ENCODE measurements at regions not wholly inside any gene's neighbourhood (a gene's known extent, or its start where the extent isn't known, plus 50 kb on each side); places are given as distances from the start of the nearest gene placed in this dataset.
"Not testable (repeated sequence)": the region's sequence is repeated elsewhere in the genome, so short reads cannot be mapped to it uniquely, and the experiment has no call there.

GRCh38 chr5:68846828-68847227 lies 247.0 kb upstream of the SLC30A5 start:
- no peak overlapping the region for H3K27ac ChIP-seq
- TF ChIP-seq CTCF (conservative IDR thresholded peaks at IDR 0.05) (no peak), ZFX (IDR thresholded peaks at IDR 0.05) (no peak)

GRCh38 chr5:68848091-68848490 lies 245.7 kb upstream of the SLC30A5 start:
- H3K27ac ChIP-seq = no peak overlapping the region
- TF ChIP-seq CTCF (conservative IDR thresholded peaks at IDR 0.05) (no peak), ZFX (IDR thresholded peaks at IDR 0.05) (no peak)

- H3K27ac ChIP-seq = no peak overlapping the region
- no peak for TF ChIP-seq ZFX (IDR thresholded peaks at IDR 0.05)
- TF ChIP-seq CTCF (conservative IDR thresholded peaks at IDR 0.05) = no peak
These were observed 244.7 kb upstream of the SLC30A5 start for GRCh38 chr5:68849103-68849502.

GRCh38 chr5:68849906-68850305 lies 243.9 kb upstream of the SLC30A5 start:
- H3K27ac ChIP-seq = no peak overlapping the region
- TF ChIP-seq CTCF (conservative IDR thresholded peaks at IDR 0.05) (no peak), ZFX (IDR thresholded peaks at IDR 0.05) (no peak)

GRCh38 chr5:68861099-68861498 lies 232.7 kb upstream of the SLC30A5 start:
- TF ChIP-seq CTCF (conservative IDR thresholded peaks at IDR 0.05) (no peak), ZFX (IDR thresholded peaks at IDR 0.05) (no peak)

GRCh38 chr5:68862560-68862959 lies 231.3 kb upstream of the SLC30A5 start:
- TF ChIP-seq CTCF (conservative IDR thresholded peaks at IDR 0.05) (no peak), ZFX (IDR thresholded peaks at IDR 0.05) (no peak)
- H3K27ac ChIP-seq = no peak overlapping the region

More at GRCh38 chr5:68861099-68861498, 232.7 kb upstream of the SLC30A5 start:
- H3K27ac ChIP-seq = no peak overlapping the region

GRCh38 chr5:68865192-68865591 lies 228.6 kb upstream of the SLC30A5 start:
- H3K27ac ChIP-seq = not testable (repeated sequence)

- no peak for TF ChIP-seq CTCF (conservative IDR thresholded peaks at IDR 0.05)
- no peak for TF ChIP-seq ZFX (IDR thresholded peaks at IDR 0.05)
- H3K27ac ChIP-seq = no peak overlapping the region
These were observed 221.6 kb upstream of the SLC30A5 start for GRCh38 chr5:68872088-68872839.
